ENCODE measurements at regions not wholly inside any gene's neighbourhood (a gene's known extent, or its start where the extent isn't known, plus 50 kb on each side); places are given as distances from the start of the nearest gene placed in this dataset.

- TF ChIP-seq POLR2A (IDR thresholded peaks at IDR 0.05) (no peak), CTCF (IDR thresholded peaks at IDR 0.05) (no peak)
- intact Hi-C loops (cut with DNase I; ENCODE audit: low total_unique reads): no loop called here
- Histone ChIP-seq H3K27ac (no peak overlapping the region), H3K36me3 (ENCODE audit: low read depth, missing control alignments) (no peaks in the 10 kb centered on the region), H3K27me3 (no peaks in the 10 kb centered on the region), H3K4me3 (no peak overlapping the region), H3K9me3 (no peaks in the 10 kb centered on the region), H3K4me1 (no peaks in the 10 kb centered on the region)
- WGBS, 2 donors: 61 to 74% methylated on average over 1 of the region's 1 CpG
- no peak for DNase-seq
These were observed 322.5 kb downstream of the HACE1 start for GRCh38 chr6:104537180-104537579.

- H3K9me3 ChIP-seq: no peaks in the 10 kb centered on the region
- H3K4me3 ChIP-seq: no peak overlapping the region
- TF ChIP-seq POLR2A (IDR thresholded peaks at IDR 0.05) (no peak), CTCF (IDR thresholded peaks at IDR 0.05) (no peak)
- H3K4me1 ChIP-seq: no peaks in the 10 kb centered on the region
- H3K36me3 ChIP-seq (ENCODE audit: low read depth, missing control alignments): no peaks in the 10 kb centered on the region
- WGBS, 2 donors: 52 to 55% methylated on average over 3 of the region's 3 CpGs
- no peaks in the 10 kb centered on the region for H3K27me3 ChIP-seq
- H3K27ac ChIP-seq: no peak overlapping the region
- intact Hi-C loops (cut with DNase I; ENCODE audit: low total_unique reads): no loop called here
- DNase-seq: no peak
These were observed 327.3 kb downstream of the HACE1 start for GRCh38 chr6:104532462-104532861.

GRCh38 chr6:104531646-104532045 lies 328.1 kb downstream of the HACE1 start:
- Histone ChIP-seq H3K27me3 (no peaks in the 10 kb centered on the region), H3K36me3 (ENCODE audit: low read depth, missing control alignments) (no peaks in the 10 kb centered on the region), H3K4me1 (peaks cover under 1% of the 10 kb centered on the region), H3K27ac (no peak overlapping the region), H3K4me3 (no peak overlapping the region), H3K9me3 (no peaks in the 10 kb centered on the region)
- no peak for DNase-seq
- intact Hi-C loops (cut with DNase I; ENCODE audit: low total_unique reads): no loop called here
- 38 to 49% methylated on average over 1 of the region's 1 CpG for WGBS, 2 donors
- no peak for TF ChIP-seq POLR2A (IDR thresholded peaks at IDR 0.05)

- Histone ChIP-seq H3K27me3 (no peaks in the 10 kb centered on the region), H3K36me3 (ENCODE audit: low read depth, missing control alignments) (no peaks in the 10 kb centered on the region), H3K27ac (no peak overlapping the region), H3K4me1 (peaks cover 8% of the 10 kb centered on the region), H3K9me3 (no peaks in the 10 kb centered on the region), H3K4me3 (no peak overlapping the region)
- DNase-seq: peak; percentile 15
- TF ChIP-seq POLR2A (IDR thresholded peaks at IDR 0.05): no peak
- peak in 1 of 3 experiments; percentile 14 for TF ChIP-seq CTCF (IDR thresholded peaks at IDR 0.05)
- intact Hi-C loops (cut with DNase I; ENCODE audit: low total_unique reads): no loop called here
- WGBS, 2 donors: 81 to 84% methylated on average over 9 to 10 of the region's 10 CpGs
These were observed 331.8 kb downstream of the HACE1 start for GRCh38 chr6:104527761-104528415.

- no peaks in the 10 kb centered on the region for H3K36me3 ChIP-seq (ENCODE audit: low read depth, missing control alignments)
- 84 to 85% methylated on average over 7 of the region's 7 CpGs for WGBS, 2 donors
- intact Hi-C loops (cut with DNase I; ENCODE audit: low total_unique reads): no loop called here
These were observed 332.4 kb downstream of the HACE1 start for GRCh38 chr6:104527311-104527710.

More at GRCh38 chr6:104527311-104527710, 332.4 kb downstream of the HACE1 start:
- no peak for DNase-seq
- no peaks in the 10 kb centered on the region for H3K27me3 ChIP-seq
- H3K27ac ChIP-seq: no peak overlapping the region
- H3K9me3 ChIP-seq: no peaks in the 10 kb centered on the region
- no peak for TF ChIP-seq POLR2A (IDR thresholded peaks at IDR 0.05)
- TF ChIP-seq CTCF (IDR thresholded peaks at IDR 0.05): no peak
- peaks cover 8% of the 10 kb centered on the region for H3K4me1 ChIP-seq
- H3K4me3 ChIP-seq: no peak overlapping the region

All from testis (tissue), 2 donors.